HUES6 (cell line): ENCODE measurements at regions not wholly inside any gene's neighbourhood (a gene's known extent, or its start where the extent isn't known, plus 50 kb on each side); places are given as distances from the start of the nearest gene placed in this dataset.

Source experiments
- H3K27ac ChIP-seq: 2 replicates; pipeline ENCODE4 v1.7.0; 2013; ENCODE audit warnings: low read depth, mild to moderate bottlenecking, low read length, inconsistent platforms
- H3K27me3 ChIP-seq: 2 replicates; pipeline ENCODE4 v1.6.1; 2013; ENCODE audit warnings: low read length; ENCODE audit not compliant: control insufficient read depth, insufficient read depth
- H3K36me3 ChIP-seq: 2 replicates; pipeline ENCODE4 v1.6.1; 2013; ENCODE audit warnings: low read length; ENCODE audit not compliant: control insufficient read depth, insufficient read depth
- H3K4me1 ChIP-seq: 2 replicates; pipeline ENCODE4 v1.6.1; 2013; ENCODE audit warnings: low read length; ENCODE audit not compliant: control insufficient read depth, insufficient read depth
- H3K4me3 ChIP-seq: 2 replicates; pipeline ENCODE4 v1.5.1; 2013; ENCODE audit warnings: low read depth, low read length
- H3K9ac ChIP-seq: one replicate; pipeline ENCODE4 v1.6.1; 2013; ENCODE audit warnings: mild to moderate bottlenecking, low read length
- H3K9me3 ChIP-seq: 2 replicates; pipeline ENCODE4 v1.6.1; 2013; ENCODE audit warnings: low read depth, low read length; ENCODE audit not compliant: control insufficient read depth, insufficient read depth

- Histone ChIP-seq H3K9me3 (no peaks in the 10 kb centered on the region; the same call in 1 of the 2 replicates), H3K27me3 (no peaks in the 10 kb centered on the region), H3K4me3 (no peak overlapping the region), H3K36me3 (no peaks in the 10 kb centered on the region), H3K4me1 (peaks cover 19% of the 10 kb centered on the region), H3K9ac (no peak overlapping the region), H3K27ac (no peak overlapping the region)
Measured at GRCh38 chr13:34749046-34749445, 193.0 kb upstream of the NBEA start.

- no peak overlapping the region for H3K9ac ChIP-seq
- no peak overlapping the region for H3K27ac ChIP-seq
- H3K9me3 ChIP-seq, result no peaks in the 10 kb centered on the region; the same call in 1 of the 2 replicates
- H3K4me3 ChIP-seq, result peak overlapping the region; percentile 54
- H3K36me3 ChIP-seq, result no peaks in the 10 kb centered on the region
- no peaks in the 10 kb centered on the region for H3K27me3 ChIP-seq
- peaks cover 19% of the 10 kb centered on the region for H3K4me1 ChIP-seq
Measured at GRCh38 chr13:34750078-34750931, 191.8 kb upstream of the NBEA start.

- no peaks in the 10 kb centered on the region; the same call in 1 of the 2 replicates for H3K9me3 ChIP-seq
- H3K36me3 ChIP-seq, result no peaks in the 10 kb centered on the region
- H3K9ac ChIP-seq, result no peak overlapping the region
- H3K27ac ChIP-seq, result no peak overlapping the region
- no peak overlapping the region for H3K4me3 ChIP-seq
- H3K4me1 ChIP-seq, result peaks cover 19% of the 10 kb centered on the region
- no peaks in the 10 kb centered on the region for H3K27me3 ChIP-seq
Measured at GRCh38 chr13:34751044-34751443, 191.0 kb upstream of the NBEA start.

- peaks cover 19% of the 10 kb centered on the region for H3K4me1 ChIP-seq
- H3K36me3 ChIP-seq, result no peaks in the 10 kb centered on the region
- H3K9me3 ChIP-seq, result no peaks in the 10 kb centered on the region; the same call in 1 of the 2 replicates
- no peaks in the 10 kb centered on the region for H3K27me3 ChIP-seq
- H3K27ac ChIP-seq, result no peak overlapping the region
- no peak overlapping the region for H3K4me3 ChIP-seq
- H3K9ac ChIP-seq, result no peak overlapping the region
Measured at GRCh38 chr13:34751492-34751891, 190.6 kb upstream of the NBEA start.

GRCh38 chr13:34752283-34752960, 189.6 kb upstream of the NBEA start:
- no peaks in the 10 kb centered on the region for H3K36me3 ChIP-seq
- H3K27ac ChIP-seq, result no peak overlapping the region

GRCh38 chr13:34756136-34756535, 185.9 kb upstream of the NBEA start:
- Histone ChIP-seq H3K9ac (no peak overlapping the region), H3K4me1 (no peaks in the 10 kb centered on the region; the same call in 1 of the 2 replicates), H3K9me3 (no peaks in the 10 kb centered on the region), H3K27ac (no peak overlapping the region), H3K36me3 (no peaks in the 10 kb centered on the region), H3K27me3 (no peaks in the 10 kb centered on the region), H3K4me3 (no peak overlapping the region)

More at GRCh38 chr13:34752283-34752960, 189.6 kb upstream of the NBEA start:
- no peak overlapping the region for H3K4me3 ChIP-seq
- H3K9ac ChIP-seq, result no peak overlapping the region
- H3K27me3 ChIP-seq, result no peaks in the 10 kb centered on the region
- no peaks in the 10 kb centered on the region for H3K9me3 ChIP-seq
- peaks cover 19% of the 10 kb centered on the region for H3K4me1 ChIP-seq

GRCh38 chr13:34756572-34756971, 185.5 kb upstream of the NBEA start:
- Histone ChIP-seq H3K27ac (no peak overlapping the region), H3K9me3 (no peaks in the 10 kb centered on the region), H3K4me3 (no peak overlapping the region), H3K36me3 (no peaks in the 10 kb centered on the region), H3K4me1 (no peaks in the 10 kb centered on the region; the same call in 1 of the 2 replicates), H3K9ac (no peak overlapping the region), H3K27me3 (no peaks in the 10 kb centered on the region)

GRCh38 chr13:34757441-34757840, 184.6 kb upstream of the NBEA start:
- Histone ChIP-seq H3K4me3 (no peak overlapping the region), H3K9me3 (no peaks in the 10 kb centered on the region), H3K27me3 (no peaks in the 10 kb centered on the region), H3K36me3 (no peaks in the 10 kb centered on the region), H3K27ac (no peak overlapping the region), H3K4me1 (no peaks in the 10 kb centered on the region), H3K9ac (no peak overlapping the region)

- Histone ChIP-seq H3K4me3 (no peak overlapping the region), H3K9me3 (no peaks in the 10 kb centered on the region), H3K36me3 (no peaks in the 10 kb centered on the region), H3K27ac (no peak overlapping the region), H3K27me3 (no peaks in the 10 kb centered on the region), H3K9ac (no peak overlapping the region), H3K4me1 (no peaks in the 10 kb centered on the region)
Measured at GRCh38 chr13:34758628-34759027, 183.4 kb upstream of the NBEA start.

- no peaks in the 10 kb centered on the region for H3K27me3 ChIP-seq
- peaks cover 11% of the 10 kb centered on the region for H3K9me3 ChIP-seq
- no peaks in the 10 kb centered on the region for H3K4me1 ChIP-seq
- no peak overlapping the region for H3K27ac ChIP-seq
- no peaks in the 10 kb centered on the region for H3K36me3 ChIP-seq
- no peak overlapping the region for H3K9ac ChIP-seq
- H3K4me3 ChIP-seq, result no peak overlapping the region
Measured at GRCh38 chr13:34762312-34762711, 179.8 kb upstream of the NBEA start.

GRCh38 chr13:34764246-34764645, 177.8 kb upstream of the NBEA start:
- Histone ChIP-seq H3K9me3 (peaks cover 11% of the 10 kb centered on the region), H3K9ac (no peak overlapping the region), H3K27ac (no peak overlapping the region), H3K27me3 (no peaks in the 10 kb centered on the region), H3K4me3 (no peak overlapping the region), H3K4me1 (no peaks in the 10 kb centered on the region), H3K36me3 (no peaks in the 10 kb centered on the region)
